OCI-LY3 (cell line): ENCODE measurements at regions not wholly inside any gene's neighbourhood (a gene's known extent, or its start where the extent isn't known, plus 50 kb on each side); places are given as distances from the start of the nearest gene placed in this dataset.
A peak's percentile ranks its signal among the peaks of the same experiment; 100 is the strongest.

Experiments used
- H2AFZ ChIP-seq: fragments of 200-600, 300-600 bp; shearing (Covaris generic); 2 replicates; pipeline ENCODE4 v1.6.0; 2014; ENCODE audit warnings: antibody characterized with exemption, low read depth, low read length
- H3K27ac ChIP-seq: fragments of 200-600, 300-600 bp; sonication (generic); 2 replicates; pipeline ENCODE4 v1.5.1; 2014; ENCODE audit warnings: mild to moderate bottlenecking, low read length, moderate library complexity, mixed read lengths
- H3K27me3 ChIP-seq: fragments of 200-600, 300-600 bp; sonication (generic); 2 replicates; pipeline ENCODE4 v1.6.1; 2014; ENCODE audit warnings: low read depth, low read length, mixed read lengths
- H3K36me3 ChIP-seq: fragments of 200-600, 300-600 bp; sonication (generic); replicated peaks from 2 replicates; pipeline ENCODE3; 2014; ENCODE audit warnings: low read depth, low read length, mixed read lengths
- H3K4me1 ChIP-seq: fragments of 300-600, 200-600 bp; sonication (generic); 2 replicates; pipeline ENCODE4 v1.6.1; 2014; ENCODE audit warnings: low read length, mixed read lengths
- H3K4me2 ChIP-seq: fragments of 200-600, 300-600 bp; sonication (generic); 2 replicates; pipeline ENCODE4 v1.6.1; 2014; ENCODE audit warnings: low read length, mixed read lengths
- H3K4me3 ChIP-seq: fragments of 300-600, 200-600 bp; sonication (generic); 2 replicates; pipeline ENCODE4 v1.5.1; 2014; ENCODE audit warnings: antibody characterized with exemption, mild to moderate bottlenecking, low read length, moderate library complexity
- H3K79me2 ChIP-seq: fragments of 300-600, 200-600 bp; shearing (Covaris generic); 2 replicates; pipeline ENCODE4 v1.6.1; 2014; ENCODE audit warnings: mild to moderate bottlenecking, low read length, mixed read lengths
- H3K9ac ChIP-seq: fragments of 300-600, 200-600 bp; shearing (Covaris generic); 2 replicates; pipeline ENCODE4 v1.6.0; 2014; ENCODE audit warnings: mild to moderate bottlenecking, low read length, moderate library complexity
- H3K9me3 ChIP-seq: fragments of 200-600, 300-600 bp; shearing (Covaris generic); 2 replicates; pipeline ENCODE4 v1.6.1; 2014; ENCODE audit warnings: low read length, mixed read lengths; ENCODE audit not compliant: insufficient read depth
- H4K20me1 ChIP-seq: fragments of 200-600, 300-600 bp; sonication (generic); 2 replicates; pipeline ENCODE4 v1.6.1; 2016; ENCODE audit warnings: low read length, mixed read lengths; ENCODE audit not compliant: insufficient read depth
- CTCF ChIP-seq: fragments of 200-600, 300-600 bp; sonication (generic); IDR thresholded peaks from 2 replicates; pipeline ENCODE4 v1.5.1; 2014; ENCODE audit warnings: antibody characterized with exemption, low read length, low read depth
- EZH2phosphoT487 ChIP-seq: fragments of 200-600 bp; shearing (Covaris generic); IDR thresholded peaks from 2 replicates; pipeline ENCODE4 v1.6.1; 2018; ENCODE audit warnings: antibody characterized with exemption, mixed run types, low read depth

DNA sequence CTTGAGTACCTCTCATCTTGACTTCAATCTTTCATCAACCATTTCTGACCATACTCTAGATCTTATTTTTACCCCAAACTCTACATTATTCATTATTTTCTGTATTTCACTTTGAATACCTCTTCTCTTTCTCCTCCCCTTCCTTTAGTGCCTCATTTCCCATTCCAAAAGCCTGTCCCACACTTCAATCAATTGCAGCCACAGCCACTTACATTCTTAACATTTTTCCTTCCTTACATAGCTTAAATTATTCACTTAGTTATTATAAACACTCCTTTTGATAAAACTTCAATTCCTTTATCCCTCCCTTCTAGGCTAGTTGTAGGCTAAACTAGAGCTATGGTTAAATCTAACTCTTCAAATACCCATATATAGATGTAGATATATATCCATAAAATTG lies 344.0 kb downstream of the PRR16 start:
- TF ChIP-seq EZH2phosphoT487 (no peak), CTCF (no peak)
- H3K4me1 ChIP-seq = no peaks in the 10 kb centered on the region
- H3K4me2 ChIP-seq = no peak overlapping the region
- H3K27ac ChIP-seq = no peak overlapping the region
- H3K9ac ChIP-seq = no peak overlapping the region
- no peaks in the 10 kb centered on the region for H3K36me3 ChIP-seq
- H4K20me1 ChIP-seq = no peaks in the 10 kb centered on the region
- H3K79me2 ChIP-seq = no peaks in the 10 kb centered on the region
- H3K9me3 ChIP-seq = no peaks in the 10 kb centered on the region
- no peaks in the 10 kb centered on the region for H3K27me3 ChIP-seq
- no peak overlapping the region for H2AFZ ChIP-seq
- H3K4me3 ChIP-seq = no peak overlapping the region

DNA sequence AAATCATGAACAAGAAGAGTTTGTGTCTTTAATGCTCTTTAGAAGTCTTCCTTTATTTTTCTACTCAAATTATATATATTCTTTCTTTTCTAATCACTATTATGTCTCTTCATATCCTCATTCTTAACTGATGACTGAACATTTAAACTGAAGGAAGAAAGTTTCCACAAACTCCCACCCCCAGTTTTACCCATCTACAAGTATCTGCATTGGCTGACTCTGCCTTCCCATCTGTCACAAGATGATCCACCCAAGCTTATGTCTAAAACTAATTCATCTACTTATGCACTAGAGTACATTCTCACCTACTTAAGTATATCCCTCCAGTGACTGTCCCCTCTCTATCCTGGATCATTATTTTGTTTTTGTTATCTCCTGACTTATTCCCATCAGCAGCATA lies 344.5 kb downstream of the PRR16 start:
- TF ChIP-seq CTCF (no peak), EZH2phosphoT487 (no peak)

GRCh38 chr5:120813551-120813950 lies 349.5 kb downstream of the PRR16 start:
- Histone ChIP-seq H3K4me2 (no peak overlapping the region), H3K9me3 (no peaks in the 10 kb centered on the region), H3K9ac (no peak overlapping the region), H3K79me2 (no peaks in the 10 kb centered on the region), H3K36me3 (no peaks in the 10 kb centered on the region), H3K27me3 (no peaks in the 10 kb centered on the region), H3K27ac (no peak overlapping the region), H3K4me3 (no peak overlapping the region), H2AFZ (no peak overlapping the region), H4K20me1 (no peaks in the 10 kb centered on the region), H3K4me1 (no peaks in the 10 kb centered on the region)
- no peak for TF ChIP-seq EZH2phosphoT487
- TF ChIP-seq CTCF = no peak

More for the DNA sequence above, 344.5 kb downstream of the PRR16 start:
- Histone ChIP-seq H3K9me3 (no peaks in the 10 kb centered on the region), H3K79me2 (no peaks in the 10 kb centered on the region), H3K4me2 (no peak overlapping the region), H3K4me1 (no peaks in the 10 kb centered on the region), H4K20me1 (no peaks in the 10 kb centered on the region), H3K4me3 (no peak overlapping the region), H3K27ac (no peak overlapping the region), H3K36me3 (no peaks in the 10 kb centered on the region), H3K9ac (no peak overlapping the region), H2AFZ (no peak overlapping the region), H3K27me3 (no peaks in the 10 kb centered on the region)

GRCh38 chr5:120817044-120817985 lies 353.2 kb downstream of the PRR16 start:
- no peaks in the 10 kb centered on the region for H3K4me1 ChIP-seq
- no peak overlapping the region for H3K27ac ChIP-seq
- no peaks in the 10 kb centered on the region for H3K9me3 ChIP-seq
- no peaks in the 10 kb centered on the region for H3K36me3 ChIP-seq
- TF ChIP-seq CTCF (peak; percentile 61), EZH2phosphoT487 (no peak)
- no peak overlapping the region for H3K4me3 ChIP-seq
- no peaks in the 10 kb centered on the region for H4K20me1 ChIP-seq
- H3K27me3 ChIP-seq = no peaks in the 10 kb centered on the region
- H3K9ac ChIP-seq = no peak overlapping the region
- H3K79me2 ChIP-seq = no peaks in the 10 kb centered on the region
- no peak overlapping the region for H3K4me2 ChIP-seq
- no peak overlapping the region for H2AFZ ChIP-seq
